ENCODE measurements at regions not wholly inside any gene's neighbourhood (a gene's known extent, or its start where the extent isn't known, plus 50 kb on each side); places are given as distances from the start of the nearest gene placed in this dataset.

DNA sequence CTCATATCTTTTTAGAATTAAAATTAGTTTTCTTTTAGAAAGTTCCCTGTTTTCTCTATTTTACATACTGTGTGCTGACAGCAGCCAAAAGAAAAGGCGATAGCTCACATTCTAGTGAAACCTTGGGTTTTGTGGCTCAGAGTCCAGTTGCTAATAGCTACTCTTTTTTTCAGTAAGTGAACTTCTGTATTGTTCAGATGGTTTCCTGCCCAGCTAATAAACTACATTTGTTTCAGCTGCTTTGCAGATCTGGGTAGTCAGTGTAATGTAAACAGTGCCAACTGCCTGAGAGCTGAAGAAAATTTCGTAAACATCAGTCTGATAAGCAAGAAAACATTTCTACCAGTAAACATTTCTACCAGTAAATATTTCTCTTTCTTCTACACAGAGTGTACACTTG lies 370.2 kb downstream of the GRIA2 start:
- TF ChIP-seq TAF1 (IDR thresholded peaks at IDR 0.05; ENCODE audit: low read depth), result no peak
- no peak for TF ChIP-seq NFIC (IDR thresholded peaks at IDR 0.05)
- TF ChIP-seq EGR1 (IDR thresholded peaks at IDR 0.05), result no peak

DNA sequence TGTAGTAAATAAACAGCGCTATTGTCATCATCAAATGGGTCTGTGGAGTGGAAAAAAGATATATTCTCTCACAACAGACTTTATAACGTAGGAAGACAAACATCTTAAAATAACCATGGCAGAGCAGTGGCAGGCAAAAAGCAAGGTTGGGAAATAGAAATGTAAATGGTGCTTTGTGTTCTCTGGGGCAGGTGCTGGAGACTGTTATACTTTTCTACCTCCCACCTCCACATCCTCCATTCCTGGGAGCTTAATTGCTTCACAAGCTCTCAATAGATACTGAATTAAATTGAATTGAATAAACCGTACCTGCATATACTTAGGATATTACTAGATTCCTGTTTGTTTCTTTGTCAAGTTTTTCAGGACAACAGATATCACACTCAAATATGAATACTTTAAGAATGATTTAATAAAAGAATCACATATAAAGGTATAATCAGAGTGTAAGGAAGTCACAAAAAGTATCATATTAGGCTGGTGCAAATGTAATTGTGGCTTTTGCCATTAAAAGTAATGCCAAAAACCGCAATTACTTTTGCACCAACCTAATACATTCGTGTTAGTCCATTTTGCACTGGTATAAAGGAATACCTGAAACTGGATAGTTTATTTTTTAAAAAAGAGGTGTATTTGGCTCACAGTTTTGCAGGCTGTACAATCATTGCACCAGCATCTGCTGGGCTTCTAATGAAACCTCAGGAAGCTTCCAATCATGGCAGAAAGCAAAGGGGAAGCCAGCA lies 367.3 kb downstream of the GRIA2 start:
- TF ChIP-seq TEAD4 (IDR thresholded peaks at IDR 0.05) (no peak), RAD21 (IDR thresholded peaks at IDR 0.05; ENCODE audit: low read depth) (no peak), YY1 (IDR thresholded peaks at IDR 0.05; ENCODE audit: low read depth) (no peak), FOXM1 (IDR thresholded peaks at IDR 0.05; ENCODE audit: borderline replicate concordance, low read depth) (no peak), TAF1 (IDR thresholded peaks at IDR 0.05; ENCODE audit: low read depth) (no peak), EP300 (IDR thresholded peaks at IDR 0.05; ENCODE audit: borderline replicate concordance) (no peak), TCF12 (IDR thresholded peaks at IDR 0.05; ENCODE audit: low read depth) (no peak), ZBTB7A (IDR thresholded peaks at IDR 0.05; ENCODE audit: low read depth) (no peak), CREB1 (IDR thresholded peaks at IDR 0.05; ENCODE audit: low read depth) (no peak), EGR1 (IDR thresholded peaks at IDR 0.05) (no peak), CEBPB (IDR thresholded peaks at IDR 0.05) (no peak), NFIC (IDR thresholded peaks at IDR 0.05) (no peak)
- TF ChIP-seq, protein P1, sequence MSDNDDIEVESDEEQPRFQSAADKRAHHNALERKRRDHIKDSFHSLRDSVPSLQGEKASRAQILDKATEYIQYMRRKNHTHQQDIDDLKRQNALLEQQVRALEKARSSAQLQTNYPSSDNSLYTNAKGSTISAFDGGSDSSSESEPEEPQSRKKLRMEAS (IDR thresholded peaks at IDR 0.05), result no peak

DNA sequence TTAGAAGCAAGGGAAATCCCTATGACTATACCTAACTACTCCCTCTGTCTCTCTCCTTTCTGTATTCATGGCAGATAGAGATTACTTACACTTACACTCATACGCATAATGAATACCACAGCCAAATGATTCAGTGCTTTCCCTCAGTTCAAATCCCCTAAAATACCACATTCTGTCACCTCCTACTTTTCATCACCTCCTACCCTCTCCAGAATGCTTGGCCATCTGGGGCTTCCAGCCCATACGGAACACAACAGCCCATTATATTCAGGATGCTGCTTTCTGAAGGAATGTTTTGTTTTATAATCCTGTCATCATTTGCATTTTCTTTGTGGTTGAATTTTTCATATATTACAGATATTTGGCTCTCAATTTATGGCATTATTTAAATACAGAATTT lies 361.6 kb downstream of the GRIA2 start:
- no peak for TF ChIP-seq EGR1 (IDR thresholded peaks at IDR 0.05)
- TF ChIP-seq, protein P2, sequence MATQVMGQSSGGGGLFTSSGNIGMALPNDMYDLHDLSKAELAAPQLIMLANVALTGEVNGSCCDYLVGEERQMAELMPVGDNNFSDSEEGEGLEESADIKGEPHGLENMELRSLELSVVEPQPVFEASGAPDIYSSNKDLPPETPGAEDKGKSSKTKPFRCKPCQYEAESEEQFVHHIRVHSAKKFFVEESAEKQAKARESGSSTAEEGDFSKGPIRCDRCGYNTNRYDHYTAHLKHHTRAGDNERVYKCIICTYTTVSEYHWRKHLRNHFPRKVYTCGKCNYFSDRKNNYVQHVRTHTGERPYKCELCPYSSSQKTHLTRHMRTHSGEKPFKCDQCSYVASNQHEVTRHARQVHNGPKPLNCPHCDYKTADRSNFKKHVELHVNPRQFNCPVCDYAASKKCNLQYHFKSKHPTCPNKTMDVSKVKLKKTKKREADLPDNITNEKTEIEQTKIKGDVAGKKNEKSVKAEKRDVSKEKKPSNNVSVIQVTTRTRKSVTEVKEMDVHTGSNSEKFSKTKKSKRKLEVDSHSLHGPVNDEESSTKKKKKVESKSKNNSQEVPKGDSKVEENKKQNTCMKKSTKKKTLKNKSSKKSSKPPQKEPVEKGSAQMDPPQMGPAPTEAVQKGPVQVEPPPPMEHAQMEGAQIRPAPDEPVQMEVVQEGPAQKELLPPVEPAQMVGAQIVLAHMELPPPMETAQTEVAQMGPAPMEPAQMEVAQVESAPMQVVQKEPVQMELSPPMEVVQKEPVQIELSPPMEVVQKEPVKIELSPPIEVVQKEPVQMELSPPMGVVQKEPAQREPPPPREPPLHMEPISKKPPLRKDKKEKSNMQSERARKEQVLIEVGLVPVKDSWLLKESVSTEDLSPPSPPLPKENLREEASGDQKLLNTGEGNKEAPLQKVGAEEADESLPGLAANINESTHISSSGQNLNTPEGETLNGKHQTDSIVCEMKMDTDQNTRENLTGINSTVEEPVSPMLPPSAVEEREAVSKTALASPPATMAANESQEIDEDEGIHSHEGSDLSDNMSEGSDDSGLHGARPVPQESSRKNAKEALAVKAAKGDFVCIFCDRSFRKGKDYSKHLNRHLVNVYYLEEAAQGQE (IDR thresholded peaks at IDR 0.05; ENCODE audit: low read depth), result no peak
- TF ChIP-seq, protein P1 (IDR thresholded peaks at IDR 0.05), result no peak
- TF ChIP-seq EP300 (IDR thresholded peaks at IDR 0.05; ENCODE audit: borderline replicate concordance), result no peak
- TF ChIP-seq, protein P3, sequence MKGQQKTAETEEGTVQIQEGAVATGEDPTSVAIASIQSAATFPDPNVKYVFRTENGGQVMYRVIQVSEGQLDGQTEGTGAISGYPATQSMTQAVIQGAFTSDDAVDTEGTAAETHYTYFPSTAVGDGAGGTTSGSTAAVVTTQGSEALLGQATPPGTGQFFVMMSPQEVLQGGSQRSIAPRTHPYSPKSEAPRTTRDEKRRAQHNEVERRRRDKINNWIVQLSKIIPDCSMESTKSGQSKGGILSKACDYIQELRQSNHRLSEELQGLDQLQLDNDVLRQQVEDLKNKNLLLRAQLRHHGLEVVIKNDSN (IDR thresholded peaks at IDR 0.05), result no peak
- no peak for TF ChIP-seq NFIC (IDR thresholded peaks at IDR 0.05)
- no peak for TF ChIP-seq TEAD4 (IDR thresholded peaks at IDR 0.05)
- no peak for TF ChIP-seq TCF12 (IDR thresholded peaks at IDR 0.05; ENCODE audit: low read depth)
- TF ChIP-seq FOXM1 (IDR thresholded peaks at IDR 0.05; ENCODE audit: borderline replicate concordance, low read depth), result no peak
- TF ChIP-seq ZBTB7A (IDR thresholded peaks at IDR 0.05; ENCODE audit: low read depth), result no peak
- no peak for TF ChIP-seq RAD21 (IDR thresholded peaks at IDR 0.05; ENCODE audit: low read depth)

DNA sequence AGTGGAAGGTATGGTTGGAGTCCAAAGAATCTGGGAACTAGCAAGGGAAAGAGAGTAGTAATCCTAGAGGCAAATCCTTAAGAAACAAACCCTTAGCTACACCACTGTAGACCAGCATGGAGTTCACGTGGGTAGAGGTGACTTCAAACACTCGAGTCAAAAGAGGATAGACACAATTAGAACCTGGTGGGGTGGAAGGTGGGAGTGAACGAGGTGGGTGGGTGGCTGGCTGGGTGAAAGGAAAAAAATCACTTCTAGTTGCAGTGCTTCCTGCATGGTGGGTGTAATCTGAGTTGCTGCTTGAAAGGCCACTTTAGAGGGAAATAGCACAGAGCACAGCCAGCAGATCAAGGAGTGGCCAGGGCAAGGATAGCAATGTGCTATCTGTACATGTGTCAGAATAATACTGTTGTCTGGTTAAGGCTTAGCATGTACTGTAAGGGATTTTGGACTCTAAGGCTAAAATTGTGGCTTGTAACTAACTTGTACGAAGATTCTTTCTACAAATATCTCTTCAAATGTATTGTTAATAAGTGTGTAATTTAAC lies 356.2 kb downstream of the GRIA2 start:
- TF ChIP-seq, protein P2 (IDR thresholded peaks at IDR 0.05; ENCODE audit: low read depth), result no peak
- TF ChIP-seq CREB1 (IDR thresholded peaks at IDR 0.05; ENCODE audit: low read depth) (no peak), EP300 (IDR thresholded peaks at IDR 0.05; ENCODE audit: borderline replicate concordance) (no peak), FOXM1 (IDR thresholded peaks at IDR 0.05; ENCODE audit: borderline replicate concordance, low read depth) (no peak), RAD21 (IDR thresholded peaks at IDR 0.05; ENCODE audit: low read depth) (no peak), TAF1 (IDR thresholded peaks at IDR 0.05; ENCODE audit: low read depth) (no peak), EGR1 (IDR thresholded peaks at IDR 0.05) (no peak), TCF12 (IDR thresholded peaks at IDR 0.05; ENCODE audit: low read depth) (no peak), YY1 (IDR thresholded peaks at IDR 0.05; ENCODE audit: low read depth) (no peak), ZBTB7A (IDR thresholded peaks at IDR 0.05; ENCODE audit: low read depth) (no peak), CEBPB (IDR thresholded peaks at IDR 0.05) (no peak), NFIC (IDR thresholded peaks at IDR 0.05) (no peak), TEAD4 (IDR thresholded peaks at IDR 0.05) (no peak)
- TF ChIP-seq, protein P1 (IDR thresholded peaks at IDR 0.05), result no peak

DNA sequence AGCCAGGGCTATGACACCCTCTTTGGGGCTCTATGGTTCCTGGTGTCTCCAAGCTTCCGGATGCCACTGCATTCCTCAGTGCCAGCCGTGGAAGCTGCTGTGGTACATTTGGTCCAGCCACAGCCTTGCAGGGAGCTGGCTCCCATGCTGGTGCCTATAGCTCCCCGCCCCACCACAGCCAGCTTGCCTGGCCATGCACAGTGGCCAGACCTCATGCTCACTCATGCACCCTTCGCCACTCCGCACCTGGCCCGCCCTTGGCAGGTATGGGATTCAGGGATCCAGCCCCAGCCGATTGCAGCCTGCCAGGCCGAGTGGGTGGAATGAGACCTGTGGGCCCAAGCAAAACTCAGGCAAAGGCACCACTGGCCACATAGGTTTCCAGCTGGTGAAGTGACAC lies 354.8 kb downstream of the GRIA2 start:
- TF ChIP-seq FOXM1 (IDR thresholded peaks at IDR 0.05; ENCODE audit: borderline replicate concordance, low read depth) (no peak), CREB1 (IDR thresholded peaks at IDR 0.05; ENCODE audit: low read depth) (no peak), YY1 (IDR thresholded peaks at IDR 0.05; ENCODE audit: low read depth) (no peak), TAF1 (IDR thresholded peaks at IDR 0.05; ENCODE audit: low read depth) (no peak), TCF12 (IDR thresholded peaks at IDR 0.05; ENCODE audit: low read depth) (no peak), CEBPB (IDR thresholded peaks at IDR 0.05) (no peak), EP300 (IDR thresholded peaks at IDR 0.05; ENCODE audit: borderline replicate concordance) (no peak), EGR1 (IDR thresholded peaks at IDR 0.05) (no peak), ZBTB7A (IDR thresholded peaks at IDR 0.05; ENCODE audit: low read depth) (no peak), RAD21 (IDR thresholded peaks at IDR 0.05; ENCODE audit: low read depth) (no peak), NFIC (IDR thresholded peaks at IDR 0.05) (no peak), TEAD4 (IDR thresholded peaks at IDR 0.05) (no peak)
- TF ChIP-seq, protein P3 (IDR thresholded peaks at IDR 0.05), result no peak
- TF ChIP-seq, protein P1 (IDR thresholded peaks at IDR 0.05), result no peak
- TF ChIP-seq, protein P2 (IDR thresholded peaks at IDR 0.05; ENCODE audit: low read depth), result no peak

All from Ishikawa (cell line).